ENCODE measurements at regions not wholly inside any gene's neighbourhood (a gene's known extent, or its start where the extent isn't known, plus 50 kb on each side); places are given as distances from the start of the nearest gene placed in this dataset.

- DNase-seq: no peak
These were observed 409.3 kb upstream of the SLC24A2 start for GRCh38 chr9:20197976-20198685.

GRCh38 chr9:20191228-20191840, 402.5 kb upstream of the SLC24A2 start:
- DNase-seq: no peak

- no peak for DNase-seq
These were observed 401.0 kb upstream of the SLC24A2 start for GRCh38 chr9:20189871-20190270.

GRCh38 chr9:20188616-20189369, 400.0 kb upstream of the SLC24A2 start:
- no peak for DNase-seq

GRCh38 chr9:20187318-20187717, 398.5 kb upstream of the SLC24A2 start:
- DNase-seq: no peak

GRCh38 chr9:20186823-20187222, 398.0 kb upstream of the SLC24A2 start:
- no peak for DNase-seq

- no peak for DNase-seq
These were observed 397.4 kb upstream of the SLC24A2 start for GRCh38 chr9:20186231-20186630.

GRCh38 chr9:20184541-20184940, 395.7 kb upstream of the SLC24A2 start:
- no peak for DNase-seq

GRCh38 chr9:20178679-20179078, 389.8 kb upstream of the SLC24A2 start:
- no peak for DNase-seq

- no peak for DNase-seq
These were observed 389.4 kb upstream of the SLC24A2 start for GRCh38 chr9:20178197-20178596.

- DNase-seq: no peak
These were observed 381.3 kb upstream of the SLC24A2 start for GRCh38 chr9:20170122-20170521.

GRCh38 chr9:20152151-20152725, 363.4 kb upstream of the SLC24A2 start:
- no peak for DNase-seq

GRCh38 chr9:20148416-20148815, 359.6 kb upstream of the SLC24A2 start:
- DNase-seq: no peak

GRCh38 chr9:20144197-20144596, 355.4 kb upstream of the SLC24A2 start:
- no peak for DNase-seq

- DNase-seq: no peak
These were observed 351.0 kb upstream of the SLC24A2 start for GRCh38 chr9:20139763-20140290.

- no peak for DNase-seq
These were observed 350.0 kb upstream of the SLC24A2 start for GRCh38 chr9:20138841-20139240.

- no peak for DNase-seq
These were observed 349.3 kb upstream of the SLC24A2 start for GRCh38 chr9:20138116-20138515.

GRCh38 chr9:20137425-20137824, 348.6 kb upstream of the SLC24A2 start:
- DNase-seq: no peak

- no peak for DNase-seq
These were observed 346.4 kb upstream of the SLC24A2 start for GRCh38 chr9:20135119-20135697.

- no peak for DNase-seq
These were observed 336.9 kb upstream of the SLC24A2 start for GRCh38 chr9:20125727-20126126.

- DNase-seq: no peak
These were observed 330.7 kb upstream of the SLC24A2 start for GRCh38 chr9:20119566-20119965.

- peak in 1 of 2 donors; percentile 16 for DNase-seq
These were observed 329.1 kb upstream of the SLC24A2 start for GRCh38 chr9:20117986-20118385.

- DNase-seq: no peak
These were observed 328.6 kb upstream of the SLC24A2 start for GRCh38 chr9:20117482-20117881.
